HEK293T (cell line): ENCODE measurements at regions not wholly inside any gene's neighbourhood (a gene's known extent, or its start where the extent isn't known, plus 50 kb on each side); places are given as distances from the start of the nearest gene placed in this dataset.

Source experiments
- ARNT ChIP-seq: fragments of 450-650 bp; IDR thresholded peaks from 2 replicates; pipeline ENCODE4 v1.6.1; 2017; ENCODE audit warnings: mild to moderate bottlenecking
- CTBP1 ChIP-seq: fragments of 450-650 bp; IDR thresholded peaks from 2 replicates; pipeline ENCODE4 v1.6.1; 2016; ENCODE audit warnings: borderline replicate concordance
- ELF4 ChIP-seq: fragments of 450-650 bp; IDR thresholded peaks from 2 replicates; pipeline ENCODE4 v1.6.1; 2017; ENCODE audit warnings: antibody characterized with exemption
- FOXA1 ChIP-seq: fragments of 450-650 bp; IDR thresholded peaks from 2 replicates; pipeline ENCODE4 v1.6.1; 2016; ENCODE audit warnings: mild to moderate bottlenecking
- FOXK2 ChIP-seq: fragments of 450-650 bp; IDR thresholded peaks from 2 replicates; pipeline ENCODE4 v1.6.1; 2016; ENCODE audit warnings: mild to moderate bottlenecking
- FOXM1 ChIP-seq: fragments of 450-650 bp; IDR thresholded peaks from 2 replicates; pipeline ENCODE4 v1.6.1; 2017; ENCODE audit warnings: mild to moderate bottlenecking, borderline replicate concordance
- HDGF ChIP-seq: fragments of 450-650 bp; IDR thresholded peaks from 2 replicates; pipeline ENCODE4 v1.6.1; 2017; ENCODE audit warnings: antibody characterized with exemption, borderline replicate concordance
- L3MBTL2 ChIP-seq: fragments of 450-650 bp; conservative IDR thresholded peaks from 2 replicates; pipeline ENCODE4 v1.6.1; 2016; ENCODE audit warnings: mild to moderate bottlenecking
- LEF1 ChIP-seq: fragments of 450-650 bp; IDR thresholded peaks from 2 replicates; pipeline ENCODE4 v1.6.1; 2017; ENCODE audit warnings: mild to moderate bottlenecking, borderline replicate concordance
- NFRKB ChIP-seq: fragments of 450-650 bp; IDR thresholded peaks from 2 replicates; pipeline ENCODE4 v1.6.1; 2016; ENCODE audit warnings: mild to moderate bottlenecking, moderate library complexity
- SP1 ChIP-seq: fragments of 450-650 bp; IDR thresholded peaks from 2 replicates; pipeline ENCODE4 v1.6.1; 2017
- TARDBP ChIP-seq: fragments of 450-650 bp; IDR thresholded peaks from 2 replicates; pipeline ENCODE4 v1.6.1; 2016
- ZNF384 ChIP-seq: fragments of 450-650 bp; IDR thresholded peaks from 2 replicates; pipeline ENCODE4 v1.6.1; 2016
- TF ChIP-seq, protein P1 (sequence below): fragments of 450-650 bp; IDR thresholded peaks from 2 replicates; pipeline ENCODE4 v1.6.1; 2016

DNA sequence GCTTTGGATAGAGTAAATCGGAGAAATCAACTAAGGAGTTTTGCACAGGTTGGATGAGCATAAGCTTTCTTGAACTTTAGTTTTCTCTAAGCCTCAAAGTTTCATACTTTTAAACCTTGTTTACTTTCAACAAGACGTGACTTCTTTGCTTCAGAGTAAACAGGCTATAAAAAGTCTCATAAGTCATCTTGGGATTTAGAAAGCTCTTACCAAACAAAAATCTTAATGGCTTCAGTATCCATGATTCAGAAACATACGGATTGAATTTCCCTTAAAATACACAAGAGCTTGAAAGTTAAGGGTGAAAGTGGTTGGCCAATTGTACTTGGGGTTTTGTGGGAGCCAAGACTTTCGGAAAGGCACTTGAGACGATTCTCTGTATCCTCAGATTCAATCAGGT, 270.9 kb upstream of the ANKH start:
- TF ChIP-seq SP1 (no peak), TARDBP (no peak), ELF4 (no peak), LEF1 (no peak), ZNF384 (no peak), NFRKB (no peak), CTBP1 (no peak), HDGF (no peak), ARNT (no peak), FOXM1 (no peak), FOXK2 (no peak), L3MBTL2 (no peak), FOXA1 (no peak)
- TF ChIP-seq, protein P1, sequence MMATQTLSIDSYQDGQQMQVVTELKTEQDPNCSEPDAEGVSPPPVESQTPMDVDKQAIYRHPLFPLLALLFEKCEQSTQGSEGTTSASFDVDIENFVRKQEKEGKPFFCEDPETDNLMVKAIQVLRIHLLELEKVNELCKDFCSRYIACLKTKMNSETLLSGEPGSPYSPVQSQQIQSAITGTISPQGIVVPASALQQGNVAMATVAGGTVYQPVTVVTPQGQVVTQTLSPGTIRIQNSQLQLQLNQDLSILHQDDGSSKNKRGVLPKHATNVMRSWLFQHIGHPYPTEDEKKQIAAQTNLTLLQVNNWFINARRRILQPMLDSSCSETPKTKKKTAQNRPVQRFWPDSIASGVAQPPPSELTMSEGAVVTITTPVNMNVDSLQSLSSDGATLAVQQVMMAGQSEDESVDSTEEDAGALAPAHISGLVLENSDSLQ: no peak
